ENCODE measurements at regions not wholly inside any gene's neighbourhood (a gene's known extent, or its start where the extent isn't known, plus 50 kb on each side); places are given as distances from the start of the nearest gene placed in this dataset.

DNA sequence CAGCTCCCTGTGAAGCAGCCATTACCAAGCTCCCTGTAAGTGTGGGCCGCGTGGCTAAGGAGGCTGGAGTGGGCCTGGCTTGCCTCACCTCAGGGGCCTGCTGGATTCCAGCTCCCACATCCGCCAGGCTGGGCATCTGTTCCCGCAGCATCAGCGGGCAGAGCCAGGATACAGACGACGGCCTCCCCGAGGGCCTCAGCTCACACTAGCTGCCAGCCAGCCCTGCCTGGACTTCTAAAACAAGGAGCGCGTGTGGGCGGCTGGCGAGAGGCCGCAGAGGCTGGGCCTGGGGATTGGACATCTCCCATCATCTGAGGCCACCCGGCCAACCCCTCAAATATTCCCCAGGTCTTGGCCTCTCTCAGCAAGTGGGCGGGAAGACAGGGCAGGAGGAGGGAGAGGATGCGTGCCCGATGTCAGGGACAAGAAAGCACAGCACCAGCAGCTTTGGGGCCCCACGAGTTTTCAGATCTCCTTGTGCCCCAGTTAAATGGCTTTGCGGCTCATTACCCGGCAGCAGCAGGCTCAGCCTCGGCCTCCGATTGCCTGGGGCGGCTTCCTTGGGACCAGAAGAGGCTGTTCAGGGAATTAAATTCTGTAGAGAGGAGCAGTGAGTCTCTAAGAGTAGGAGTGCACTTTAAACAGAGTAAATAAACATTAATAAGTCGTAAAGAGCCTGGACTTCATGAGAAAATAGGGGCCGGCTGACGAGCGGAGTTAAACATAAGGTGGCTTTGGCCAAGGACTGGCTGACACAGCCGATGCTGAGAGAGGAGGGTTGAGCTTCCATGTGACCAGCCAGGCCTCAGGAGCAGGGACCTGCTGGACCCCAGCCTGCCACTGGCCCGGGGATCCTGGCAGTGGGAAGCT lies 208.9 kb upstream of the C1orf174 start:
- Mint-ChIP-seq H3K4me1 (no peaks in the 10 kb centered on the region), H3K27me3 (no peaks in the 10 kb centered on the region), H3K27ac (no peak overlapping the region), H3K9me3 (ENCODE audit: low read depth) (peaks cover 4% of the 10 kb centered on the region), H3K36me3 (ENCODE audit: low read depth) (no peaks in the 10 kb centered on the region), H3K4me3 (no peak overlapping the region)
- ChIA-PET POLR2A (no interaction called here), CTCF (no interaction called here)
- intact Hi-C loops (cut with DNase I, micrococcal nuclease): no loop called here
- DNase-seq: no peak
- ATAC-seq: no peak

DNA sequence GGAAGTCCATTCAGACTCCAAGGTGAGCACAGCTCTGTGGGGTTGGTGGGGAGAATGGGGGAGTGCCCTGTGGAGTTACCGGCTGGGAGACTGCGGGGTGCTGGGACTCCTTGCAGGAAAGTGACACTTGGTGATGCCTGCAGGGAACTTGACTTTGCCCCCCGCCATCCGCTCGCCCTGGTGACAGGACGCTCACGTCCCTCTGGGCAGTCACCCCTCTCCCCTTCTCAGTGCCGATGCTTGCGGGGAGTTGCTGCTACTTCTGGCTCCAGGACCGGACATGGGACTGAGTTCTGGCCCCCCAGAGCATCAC lies 209.5 kb upstream of the C1orf174 start:
- no peak for ATAC-seq
- no peaks in the 10 kb centered on the region for H3K27me3 Mint-ChIP-seq
- no peak overlapping the region for H3K27ac Mint-ChIP-seq
- ChIA-PET POLR2A (no interaction called here), CTCF (no interaction called here)
- intact Hi-C loops (cut with DNase I, micrococcal nuclease): no loop called here
- no peaks in the 10 kb centered on the region for H3K36me3 Mint-ChIP-seq (ENCODE audit: low read depth)
- no peaks in the 10 kb centered on the region for H3K4me1 Mint-ChIP-seq
- peaks cover 10% of the 10 kb centered on the region for H3K9me3 Mint-ChIP-seq (ENCODE audit: low read depth)
- no peak overlapping the region for H3K4me3 Mint-ChIP-seq
- DNase-seq: no peak

DNA sequence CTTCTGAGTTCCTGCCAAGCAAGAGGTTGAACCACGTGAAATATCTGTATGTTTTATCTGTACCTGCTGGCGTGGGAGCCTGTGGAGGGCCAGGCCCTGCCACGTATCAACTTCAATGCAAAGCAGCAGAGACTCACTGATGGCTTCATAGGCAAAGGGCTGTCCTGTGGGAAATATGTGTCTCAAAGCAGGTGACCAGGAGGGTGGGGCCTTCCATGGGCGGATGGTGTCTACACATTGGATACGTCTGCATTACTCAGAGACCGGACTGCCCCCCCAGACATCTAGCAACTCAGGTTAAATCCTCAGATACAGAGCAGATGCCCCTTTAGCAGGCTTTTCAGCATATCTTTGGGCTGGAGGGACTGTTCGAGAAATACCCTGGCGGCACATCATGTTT lies 210.8 kb upstream of the C1orf174 start:
- no peaks in the 10 kb centered on the region for H3K27me3 Mint-ChIP-seq
- H3K27ac Mint-ChIP-seq: no peak overlapping the region
- intact Hi-C loops (cut with DNase I, micrococcal nuclease): no loop called here
- H3K9me3 Mint-ChIP-seq (ENCODE audit: low read depth): peaks cover 10% of the 10 kb centered on the region
- no peak for ATAC-seq
- no peaks in the 10 kb centered on the region for H3K4me1 Mint-ChIP-seq
- H3K4me3 Mint-ChIP-seq: no peak overlapping the region
- no peak for DNase-seq
- CTCF ChIA-PET: no interaction called here
- H3K36me3 Mint-ChIP-seq (ENCODE audit: low read depth): no peaks in the 10 kb centered on the region
- POLR2A ChIA-PET: no interaction called here

- POLR2A ChIA-PET: no interaction called here
- Mint-ChIP-seq H3K4me1 (no peaks in the 10 kb centered on the region), H3K4me3 (no peak overlapping the region), H3K9me3 (ENCODE audit: low read depth) (peaks cover 10% of the 10 kb centered on the region), H3K36me3 (ENCODE audit: low read depth) (no peaks in the 10 kb centered on the region), H3K27ac (no peak overlapping the region), H3K27me3 (peaks cover 2% of the 10 kb centered on the region)
- DNase-seq: no peak
- CTCF ChIA-PET: no interaction called here
- no peak for ATAC-seq
- intact Hi-C loops (cut with DNase I, micrococcal nuclease): no loop called here
Measured at GRCh38 chr1:4113897-4114296, 213.8 kb upstream of the C1orf174 start.

GRCh38 chr1:4115191-4115900 lies 215.3 kb upstream of the C1orf174 start:
- no peaks in the 10 kb centered on the region for H3K4me1 Mint-ChIP-seq
- ATAC-seq (no peak), DNase-seq (no peak)
- H3K27me3 Mint-ChIP-seq: peaks cover 2% of the 10 kb centered on the region
- no peak overlapping the region for H3K4me3 Mint-ChIP-seq
- H3K27ac Mint-ChIP-seq: no peak overlapping the region
- ChIA-PET CTCF (no interaction called here), POLR2A (no interaction called here)
- intact Hi-C loops (cut with DNase I, micrococcal nuclease): no loop called here
- no peaks in the 10 kb centered on the region for H3K36me3 Mint-ChIP-seq (ENCODE audit: low read depth)
- peaks cover 10% of the 10 kb centered on the region for H3K9me3 Mint-ChIP-seq (ENCODE audit: low read depth)

DNA sequence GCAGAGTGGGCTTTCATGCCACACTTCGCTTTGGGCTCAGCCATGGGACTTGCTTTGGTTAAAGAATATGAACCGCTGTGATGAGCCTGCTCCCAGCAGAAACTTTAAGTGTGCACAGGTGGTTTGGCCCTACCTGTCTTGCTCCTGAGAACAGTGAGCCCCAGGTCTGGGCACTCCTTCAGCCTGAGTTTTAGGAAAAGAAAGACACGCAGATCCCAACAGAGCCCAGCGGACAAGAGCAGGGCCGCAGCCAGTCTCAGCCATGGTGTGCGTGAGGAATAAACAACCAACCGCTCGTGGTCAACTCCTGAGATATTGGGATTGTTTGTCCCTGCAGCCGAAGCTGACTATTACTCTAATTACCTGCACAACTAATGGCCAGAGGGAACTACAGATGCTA lies 217.1 kb upstream of the C1orf174 start:
- H3K4me3 Mint-ChIP-seq: no peak overlapping the region
- no peaks in the 10 kb centered on the region for H3K36me3 Mint-ChIP-seq (ENCODE audit: low read depth)
- intact Hi-C loops (cut with DNase I, micrococcal nuclease): no loop called here
- H3K4me1 Mint-ChIP-seq: no peaks in the 10 kb centered on the region
- no peak overlapping the region for H3K27ac Mint-ChIP-seq
- ChIA-PET CTCF (no interaction called here), POLR2A (no interaction called here)
- peaks cover 10% of the 10 kb centered on the region for H3K9me3 Mint-ChIP-seq (ENCODE audit: low read depth)
- DNase-seq (no peak), ATAC-seq (no peak)
- peaks cover 4% of the 10 kb centered on the region for H3K27me3 Mint-ChIP-seq

DNA sequence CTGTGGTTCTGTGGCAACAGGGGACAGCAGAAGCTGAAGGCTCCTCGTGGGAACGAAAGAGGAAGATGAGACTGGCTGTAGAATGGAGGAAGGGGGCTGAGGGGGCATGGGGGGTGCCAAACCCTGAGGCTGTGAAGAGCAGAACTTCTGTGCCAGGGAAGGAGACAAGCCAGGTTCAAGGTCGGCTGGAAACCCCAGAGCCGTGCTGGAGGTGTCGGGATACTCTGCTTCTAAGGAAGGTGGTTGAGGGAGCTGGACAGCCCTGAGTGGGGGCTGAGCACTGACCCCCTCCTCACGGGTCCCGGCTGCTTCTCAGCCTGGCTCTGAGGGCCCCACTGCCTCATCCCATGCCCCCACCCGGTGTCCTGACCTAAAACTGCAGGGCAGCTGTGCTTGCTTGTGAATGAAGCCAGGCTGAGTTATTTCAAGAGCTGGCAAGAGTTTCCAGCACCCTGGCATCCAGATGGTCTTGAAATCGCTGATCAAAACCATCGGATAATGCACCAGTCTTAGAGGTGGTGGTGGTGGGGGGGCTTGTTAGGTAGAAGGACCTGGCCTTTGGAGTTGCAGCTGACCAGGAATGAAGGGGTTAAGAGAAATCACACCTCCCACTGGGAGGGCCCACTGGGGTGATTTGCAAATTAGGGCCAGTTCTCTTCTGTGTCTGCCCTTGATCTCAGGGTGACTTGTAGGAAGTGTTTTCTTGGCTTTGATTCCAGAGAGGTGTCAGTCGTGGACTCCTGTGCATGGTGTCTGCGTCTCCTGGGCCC lies 218.9 kb upstream of the C1orf174 start:
- H3K27me3 Mint-ChIP-seq: peaks cover 4% of the 10 kb centered on the region
- CTCF ChIA-PET: interaction anchor here (0.5 kb wide), 1 partner anchor 186 kb away, joined by 4 read pairs; no protein-coding TSS in a partner anchor
- DNase-seq (no peak), ATAC-seq (no peak)
- POLR2A ChIA-PET: no interaction called here
- H3K9me3 Mint-ChIP-seq (ENCODE audit: low read depth): peaks cover 6% of the 10 kb centered on the region
- H3K36me3 Mint-ChIP-seq (ENCODE audit: low read depth): no peaks in the 10 kb centered on the region
- no peaks in the 10 kb centered on the region for H3K4me1 Mint-ChIP-seq
- no peak overlapping the region for H3K4me3 Mint-ChIP-seq
- no peak overlapping the region for H3K27ac Mint-ChIP-seq
- intact Hi-C loops (cut with DNase I, micrococcal nuclease): no loop called here

DNA sequence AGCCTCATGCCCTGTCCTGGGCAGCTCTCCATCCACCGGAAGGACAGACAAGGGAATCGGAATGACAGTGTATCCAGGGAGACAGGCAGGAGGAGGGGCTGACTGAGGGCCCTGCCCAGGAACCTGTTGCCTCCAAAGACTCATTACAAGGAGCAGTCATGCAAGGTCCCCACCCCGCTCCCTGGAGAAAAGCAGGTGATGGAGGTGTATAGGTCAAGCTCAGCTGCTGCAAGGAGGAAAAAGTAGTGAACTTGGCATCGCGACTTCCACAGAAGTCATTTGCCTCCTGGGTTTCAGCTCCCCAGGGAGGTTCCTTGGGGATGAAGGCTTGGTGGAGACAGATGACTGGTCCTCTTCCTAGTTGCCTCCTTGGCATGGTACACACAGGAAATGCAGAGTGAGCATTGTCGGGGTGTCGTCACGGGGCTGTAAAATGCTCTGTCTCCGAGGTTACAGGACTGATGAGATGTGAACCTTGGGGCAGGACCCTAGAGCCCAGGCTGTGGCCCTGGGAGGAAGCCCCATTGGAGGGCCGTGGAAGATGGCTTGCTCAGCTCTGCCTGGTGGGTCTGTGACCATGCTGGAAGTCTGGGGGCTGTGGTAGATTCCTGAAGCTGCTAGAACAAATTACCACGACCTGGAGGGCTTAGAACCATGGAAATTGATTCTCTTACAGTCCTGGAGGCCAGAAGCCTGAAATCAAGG lies 219.6 kb upstream of the C1orf174 start:
- H3K27me3 Mint-ChIP-seq: peaks cover 4% of the 10 kb centered on the region
- intact Hi-C loops (cut with DNase I, micrococcal nuclease): no loop called here
- DNase-seq (no peak), ATAC-seq (no peak)
- no peaks in the 10 kb centered on the region for H3K36me3 Mint-ChIP-seq (ENCODE audit: low read depth)
- POLR2A ChIA-PET: no interaction called here
- H3K4me1 Mint-ChIP-seq: no peaks in the 10 kb centered on the region
- CTCF ChIA-PET: no interaction called here
- H3K4me3 Mint-ChIP-seq: no peak overlapping the region
- no peak overlapping the region for H3K27ac Mint-ChIP-seq
- no peaks in the 10 kb centered on the region for H3K9me3 Mint-ChIP-seq (ENCODE audit: low read depth)

GRCh38 chr1:4120557-4121292 lies 220.7 kb upstream of the C1orf174 start:
- Mint-ChIP-seq H3K27ac (no peak overlapping the region), H3K36me3 (ENCODE audit: low read depth) (no peaks in the 10 kb centered on the region), H3K9me3 (ENCODE audit: low read depth) (no peaks in the 10 kb centered on the region), H3K4me1 (no peaks in the 10 kb centered on the region), H3K27me3 (peaks cover 4% of the 10 kb centered on the region), H3K4me3 (no peak overlapping the region)
- DNase-seq (no peak), ATAC-seq (no peak)
- intact Hi-C loops (cut with DNase I, micrococcal nuclease): no loop called here
- ChIA-PET CTCF (no interaction called here), POLR2A (no interaction called here)

GRCh38 chr1:4121293-4121684 lies 221.2 kb upstream of the C1orf174 start:
- no peaks in the 10 kb centered on the region for H3K4me1 Mint-ChIP-seq
- no peaks in the 10 kb centered on the region for H3K9me3 Mint-ChIP-seq (ENCODE audit: low read depth)
- ChIA-PET CTCF (interaction anchor here (0.7 kb wide), 1 partner anchor 680 kb away, joined by 3 read pairs; no protein-coding TSS in a partner anchor), POLR2A (no interaction called here)
- no peak overlapping the region for H3K4me3 Mint-ChIP-seq
- no peak for ATAC-seq
- intact Hi-C loops (cut with DNase I, micrococcal nuclease): no loop called here
- no peak overlapping the region for H3K27ac Mint-ChIP-seq
- no peaks in the 10 kb centered on the region for H3K36me3 Mint-ChIP-seq (ENCODE audit: low read depth)
- H3K27me3 Mint-ChIP-seq: peaks cover 4% of the 10 kb centered on the region
- DNase-seq: no peak

DNA sequence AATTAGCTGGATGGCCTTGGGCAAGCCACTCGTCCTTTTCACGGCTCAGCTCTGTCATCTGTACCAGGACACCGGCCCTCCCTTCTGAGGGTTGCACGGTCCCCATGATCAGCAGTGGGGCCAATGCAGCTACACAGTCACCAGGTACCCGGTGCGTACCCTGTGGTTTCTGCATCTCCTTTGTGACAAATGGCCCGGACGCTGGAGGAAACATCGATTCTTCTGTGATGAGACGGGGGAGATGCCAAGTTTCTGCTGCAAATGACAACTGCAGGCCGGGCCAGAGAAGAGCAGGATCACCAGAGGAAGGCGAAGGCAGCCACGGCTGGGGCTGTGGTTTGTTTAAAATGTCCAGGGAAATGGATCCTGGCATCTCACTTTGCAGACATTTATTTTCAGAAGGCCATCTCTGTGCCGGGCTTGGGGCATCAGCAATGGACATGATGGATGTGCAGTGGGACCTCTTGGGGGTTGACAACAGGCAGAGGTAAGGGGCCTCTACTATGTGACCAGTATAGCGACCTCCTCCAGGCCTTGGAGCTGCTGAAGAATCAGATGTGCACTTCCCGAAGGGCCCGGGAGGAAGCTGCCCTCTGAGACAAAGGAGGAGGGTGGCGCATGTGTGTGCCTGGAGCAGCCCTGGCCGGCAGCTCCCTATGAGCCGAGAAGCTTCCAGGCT lies 221.9 kb upstream of the C1orf174 start:
- POLR2A ChIA-PET: no interaction called here

More for the DNA sequence above, 221.9 kb upstream of the C1orf174 start:
- H3K27ac Mint-ChIP-seq: no peak overlapping the region
- intact Hi-C loops (cut with DNase I, micrococcal nuclease): no loop called here
- no peaks in the 10 kb centered on the region for H3K4me1 Mint-ChIP-seq
- ATAC-seq: no peak
- no peak for DNase-seq
- CTCF ChIA-PET: interaction anchor here (0.7 kb wide), 1 partner anchor 679 kb away, joined by 3 read pairs; no protein-coding TSS in a partner anchor
- no peaks in the 10 kb centered on the region for H3K36me3 Mint-ChIP-seq (ENCODE audit: low read depth)
- H3K27me3 Mint-ChIP-seq: peaks cover 4% of the 10 kb centered on the region
- no peaks in the 10 kb centered on the region for H3K9me3 Mint-ChIP-seq (ENCODE audit: low read depth)
- H3K4me3 Mint-ChIP-seq: no peak overlapping the region

Measured in activated CD4-positive, alpha-beta T cell treated with anti-CD3 and anti-CD28 coated beads for 36 hours (primary cell).